HG03280 (cell line): ENCODE measurements at regions not wholly inside any gene's neighbourhood (a gene's known extent, or its start where the extent isn't known, plus 50 kb on each side); places are given as distances from the start of the nearest gene placed in this dataset.

Source experiments
- ATAC-seq: cut with Tn5 transposase; IDR thresholded peaks from one replicate; pipeline ENCODE4 v1.9.1; 2021; ENCODE audit warnings: mild to moderate bottlenecking, moderate library complexity; ENCODE audit not compliant: unreplicated experiment

- ATAC-seq: no peak
These were observed 508.0 kb upstream of the MMS22L start for GRCh38 chr6:97790926-97791590.

GRCh38 chr6:97805596-97805995, 522.6 kb upstream of the MMS22L start:
- ATAC-seq: no peak

- ATAC-seq: no peak
These were observed 529.9 kb upstream of the MMS22L start for GRCh38 chr6:97812940-97813339.

GRCh38 chr6:97813889-97814567, 531.0 kb upstream of the MMS22L start:
- no peak for ATAC-seq

GRCh38 chr6:97815301-97815812, 532.3 kb upstream of the MMS22L start:
- no peak for ATAC-seq

- ATAC-seq: no peak
These were observed 533.5 kb upstream of the MMS22L start for GRCh38 chr6:97816526-97816925.

GRCh38 chr6:97819710-97820109, 536.7 kb upstream of the MMS22L start:
- ATAC-seq: no peak

GRCh38 chr6:97820400-97820799, 537.4 kb upstream of the MMS22L start:
- no peak for ATAC-seq

- ATAC-seq: no peak
These were observed 539.6 kb upstream of the MMS22L start for GRCh38 chr6:97822632-97823031.

GRCh38 chr6:97841763-97842162, 558.7 kb upstream of the MMS22L start:
- ATAC-seq: no peak

- ATAC-seq: no peak
These were observed 559.5 kb upstream of the MMS22L start for GRCh38 chr6:97842521-97842920.

- ATAC-seq: no peak
These were observed 566.4 kb upstream of the MMS22L start for GRCh38 chr6:97849390-97849789.

- ATAC-seq: no peak
These were observed 567.6 kb upstream of the MMS22L start for GRCh38 chr6:97850458-97851212.

GRCh38 chr6:97863697-97864096, 580.7 kb upstream of the MMS22L start:
- ATAC-seq: no peak

GRCh38 chr6:97864366-97864765, 581.4 kb upstream of the MMS22L start:
- no peak for ATAC-seq

- ATAC-seq: no peak
These were observed 581.8 kb upstream of the MMS22L start for GRCh38 chr6:97864826-97865225.

- no peak for ATAC-seq
These were observed 582.6 kb upstream of the MMS22L start for GRCh38 chr6:97865612-97866011.

GRCh38 chr6:97866616-97867015, 583.6 kb upstream of the MMS22L start:
- ATAC-seq: no peak

GRCh38 chr6:97867177-97867576, 584.2 kb upstream of the MMS22L start:
- ATAC-seq: no peak

- ATAC-seq: no peak
These were observed 587.3 kb upstream of the MMS22L start for GRCh38 chr6:97870273-97870672.

- no peak for ATAC-seq
These were observed 593.7 kb upstream of the MMS22L start for GRCh38 chr6:97876711-97877110.

GRCh38 chr6:97882755-97883154, 599.7 kb upstream of the MMS22L start:
- ATAC-seq: no peak
